ENCODE measurements at regions not wholly inside any gene's neighbourhood (a gene's known extent, or its start where the extent isn't known, plus 50 kb on each side); places are given as distances from the start of the nearest gene placed in this dataset.
"Not testable (repeated sequence)": the region's sequence is repeated elsewhere in the genome, so short reads cannot be mapped to it uniquely, and the experiment has no call there.

- Histone ChIP-seq H3K9ac (ENCODE audit: low read length in 3 of 3) (no peak overlapping the region), H3K4me3 (ENCODE audit: low read length in 3 of 3) (no peak overlapping the region), H3K4me1 (ENCODE audit: control insufficient read depth in 2 of 3, insufficient read depth in 2 of 3, low read depth in 1 of 3, low read length in 3 of 3) (no peaks in the 10 kb centered on the region), H3K9me3 (ENCODE audit: control insufficient read depth in 2 of 3, insufficient read depth in 1 of 3, low read length in 3 of 3) (peaks cover 0 to 11% (median 0%) of the 10 kb centered on the region in 3 donors), H3K36me3 (ENCODE audit: control insufficient read depth in 2 of 3, insufficient read depth in 3 of 3, low read length in 3 of 3) (no peaks in the 10 kb centered on the region), H3K27ac (ENCODE audit: low read depth in 2 of 2, low read length in 2 of 2) (no peak overlapping the region), H3K27me3 (ENCODE audit: control insufficient read depth, insufficient read depth, low read length) (no peaks in the 10 kb centered on the region)
- intact Hi-C loops (cut with DNase I): no loop called here
- TF ChIP-seq CTCF (IDR thresholded peaks at IDR 0.05; ENCODE audit: borderline replicate concordance, extremely low read depth, insufficient read depth): no peak
- FAIRE-seq (no peak), DNase-seq (no peak)
These were observed 947.3 kb upstream of the TMEFF2 start for GRCh38 chr2:193141998-193142397.

DNA sequence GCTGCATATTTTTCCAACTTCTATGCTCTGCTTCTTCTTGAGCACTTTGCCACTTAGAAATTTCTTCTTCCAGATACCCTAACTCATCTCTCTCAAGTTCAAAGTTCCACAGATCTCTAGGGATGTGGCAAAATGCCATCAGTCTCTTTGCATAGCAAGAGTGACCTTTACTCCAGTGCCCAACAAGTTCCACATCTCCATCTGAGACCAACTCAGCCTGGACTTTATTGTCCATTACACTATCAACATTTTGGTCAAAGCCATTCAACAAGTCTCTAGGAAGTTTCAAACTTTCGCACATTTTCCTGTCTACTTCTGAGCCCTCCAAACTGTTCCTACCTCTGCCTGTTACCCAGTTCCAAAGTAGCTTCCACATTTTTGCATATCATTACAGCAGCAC lies 946.2 kb upstream of the TMEFF2 start:
- DNase-seq; H3K9ac ChIP-seq (ENCODE audit: low read length in 3 of 3); H3K4me1 ChIP-seq (ENCODE audit: control insufficient read depth in 2 of 3, insufficient read depth in 2 of 3, low read depth in 1 of 3, low read length in 3 of 3); intact Hi-C loops (cut with DNase I); H3K4me3 ChIP-seq (ENCODE audit: low read length in 3 of 3); H3K27ac ChIP-seq (ENCODE audit: low read depth in 2 of 2, low read length in 2 of 2); H3K36me3 ChIP-seq (ENCODE audit: control insufficient read depth in 2 of 3, insufficient read depth in 3 of 3, low read length in 3 of 3); FAIRE-seq; H3K27me3 ChIP-seq (ENCODE audit: control insufficient read depth, insufficient read depth, low read length): not testable (repeated sequence)
- H3K9me3 ChIP-seq (ENCODE audit: control insufficient read depth in 2 of 3, insufficient read depth in 1 of 3, low read length in 3 of 3): peaks cover 0 to 11% (median 0%) of the 10 kb centered on the region in 3 donors

DNA sequence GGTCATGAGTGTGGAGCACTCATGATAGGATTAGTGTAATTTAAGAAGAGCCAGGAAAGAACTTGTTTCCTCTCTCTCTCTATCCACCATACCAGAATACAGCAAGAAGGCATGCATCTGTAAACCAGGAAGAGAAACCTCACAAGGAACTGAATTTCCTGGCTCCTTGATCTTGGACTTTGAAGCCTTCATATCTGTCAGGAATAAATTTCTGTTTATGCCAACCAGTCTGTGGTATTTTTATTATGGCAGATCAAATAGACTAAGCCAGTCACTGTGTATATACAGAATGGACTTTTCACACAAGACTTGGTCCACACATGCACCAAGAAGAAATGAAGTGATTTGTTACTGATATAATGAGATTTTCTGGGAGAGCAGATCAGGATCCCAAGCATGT lies 930.1 kb upstream of the TMEFF2 start:
- Histone ChIP-seq H3K27ac (ENCODE audit: low read depth in 2 of 2, low read length in 2 of 2) (no peak overlapping the region), H3K4me3 (ENCODE audit: low read length in 3 of 3) (no peak overlapping the region), H3K9me3 (ENCODE audit: control insufficient read depth in 2 of 3, insufficient read depth in 1 of 3, low read length in 3 of 3) (no peaks in the 10 kb centered on the region), H3K9ac (ENCODE audit: low read length in 3 of 3) (no peak overlapping the region), H3K4me1 (ENCODE audit: control insufficient read depth in 2 of 3, insufficient read depth in 2 of 3, low read depth in 1 of 3, low read length in 3 of 3) (no peaks in the 10 kb centered on the region), H3K27me3 (ENCODE audit: control insufficient read depth, insufficient read depth, low read length) (no peaks in the 10 kb centered on the region), H3K36me3 (ENCODE audit: control insufficient read depth in 2 of 3, insufficient read depth in 3 of 3, low read length in 3 of 3) (no peaks in the 10 kb centered on the region)
- no peak for TF ChIP-seq CTCF (IDR thresholded peaks at IDR 0.05; ENCODE audit: borderline replicate concordance, extremely low read depth, insufficient read depth)
- intact Hi-C loops (cut with DNase I): no loop called here
- FAIRE-seq (no peak), DNase-seq (no peak)

- Histone ChIP-seq H3K36me3 (ENCODE audit: control insufficient read depth in 2 of 3, insufficient read depth in 3 of 3, low read length in 3 of 3) (no peaks in the 10 kb centered on the region), H3K27ac (ENCODE audit: low read depth in 2 of 2, low read length in 2 of 2) (no peak overlapping the region), H3K27me3 (ENCODE audit: control insufficient read depth, insufficient read depth, low read length) (no peaks in the 10 kb centered on the region), H3K9me3 (ENCODE audit: control insufficient read depth in 2 of 3, insufficient read depth in 1 of 3, low read length in 3 of 3) (no peaks in the 10 kb centered on the region), H3K9ac (ENCODE audit: low read length in 3 of 3) (no peak overlapping the region), H3K4me1 (ENCODE audit: control insufficient read depth in 2 of 3, insufficient read depth in 2 of 3, low read depth in 1 of 3, low read length in 3 of 3) (no peaks in the 10 kb centered on the region), H3K4me3 (ENCODE audit: low read length in 3 of 3) (no peak overlapping the region)
- no peak for TF ChIP-seq CTCF (IDR thresholded peaks at IDR 0.05; ENCODE audit: borderline replicate concordance, extremely low read depth, insufficient read depth)
- FAIRE-seq (no peak), DNase-seq (no peak)
- intact Hi-C loops (cut with DNase I): no loop called here
These were observed 920.1 kb upstream of the TMEFF2 start for GRCh38 chr2:193114827-193115226.
